ENCODE measurements at regions not wholly inside any gene's neighbourhood (a gene's known extent, or its start where the extent isn't known, plus 50 kb on each side); places are given as distances from the start of the nearest gene placed in this dataset.
"Not testable (repeated sequence)": the region's sequence is repeated elsewhere in the genome, so short reads cannot be mapped to it uniquely, and the experiment has no call there.

DNA sequence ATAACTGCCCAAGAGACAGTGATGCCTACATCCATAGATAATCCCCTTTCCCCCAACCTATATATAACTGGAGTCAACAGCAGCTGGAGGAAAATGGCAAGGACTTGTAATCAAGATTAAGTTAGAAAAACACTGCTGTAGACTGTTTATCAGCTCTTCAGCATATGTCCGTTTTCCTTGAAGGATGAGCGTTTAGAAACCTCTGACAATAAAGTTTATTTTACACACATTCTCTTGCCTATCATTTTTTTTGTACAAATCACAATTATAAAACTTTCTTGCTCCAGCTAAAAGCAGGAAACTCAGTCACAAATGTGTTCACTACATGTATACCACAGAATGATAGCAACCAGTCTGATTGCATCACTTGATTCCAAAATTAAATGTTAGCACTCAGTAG, 50.8 kb downstream of the PPIAL4G start:
- DNase-seq (ENCODE audit: low read depth in 4 of 4, low spot score in 2 of 4): not testable (repeated sequence)

DNA sequence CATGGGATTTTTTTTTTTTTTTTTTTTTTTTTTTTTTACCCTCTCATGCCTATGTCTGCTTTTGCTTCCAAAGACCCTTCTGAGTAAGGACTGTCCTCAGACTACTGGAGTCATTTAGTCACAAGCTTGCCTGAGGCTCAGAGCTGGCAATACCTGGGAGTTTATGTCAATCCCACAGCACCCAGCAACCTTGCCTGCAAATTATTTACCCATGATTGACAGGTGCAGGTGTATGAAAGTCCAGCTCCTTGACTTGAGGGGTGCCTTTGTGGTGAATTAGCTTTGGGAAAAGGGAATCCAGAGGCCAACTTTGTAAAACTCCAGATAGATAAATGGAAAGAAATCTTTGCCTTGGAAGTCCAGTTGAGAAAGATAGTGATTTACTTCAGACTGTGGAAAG, 53.2 kb downstream of the PPIAL4G start:
- DNase-seq (ENCODE audit: low read depth in 4 of 4, low spot score in 2 of 4): not testable (repeated sequence)

DNA sequence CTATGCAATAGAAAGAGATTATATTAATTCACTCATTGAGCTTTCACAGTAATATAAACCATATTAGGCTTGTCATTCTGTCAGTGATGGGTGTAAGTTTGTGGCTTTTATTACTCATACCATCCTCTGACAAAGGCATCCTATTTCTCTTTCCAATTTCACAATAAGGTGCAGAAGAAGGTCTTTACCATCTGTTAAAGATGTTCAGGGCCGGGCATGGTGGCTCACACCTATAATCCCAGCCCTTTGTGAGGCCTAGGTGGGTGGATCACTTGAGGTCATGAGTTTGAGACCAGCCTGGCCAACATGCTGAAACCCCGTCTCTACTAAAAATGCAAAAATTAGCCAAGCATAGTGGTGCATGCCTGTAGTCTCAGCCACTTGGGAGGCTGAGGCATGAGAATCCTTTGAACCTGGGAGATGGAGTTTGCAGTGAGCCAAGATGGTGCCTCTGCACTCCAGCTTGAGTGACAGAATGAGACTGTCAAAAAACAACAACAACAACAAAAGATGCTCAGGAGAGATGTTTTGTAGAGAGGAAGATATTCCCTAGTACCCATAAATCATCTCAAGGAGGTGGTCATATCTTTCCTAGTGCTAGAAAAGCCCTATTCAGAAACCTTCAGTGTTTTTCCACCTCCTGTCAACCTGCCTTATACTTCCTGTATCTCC, 56.0 kb downstream of the PPIAL4G start:
- not testable (repeated sequence) for DNase-seq (ENCODE audit: low read depth in 4 of 4, low spot score in 2 of 4)

DNA sequence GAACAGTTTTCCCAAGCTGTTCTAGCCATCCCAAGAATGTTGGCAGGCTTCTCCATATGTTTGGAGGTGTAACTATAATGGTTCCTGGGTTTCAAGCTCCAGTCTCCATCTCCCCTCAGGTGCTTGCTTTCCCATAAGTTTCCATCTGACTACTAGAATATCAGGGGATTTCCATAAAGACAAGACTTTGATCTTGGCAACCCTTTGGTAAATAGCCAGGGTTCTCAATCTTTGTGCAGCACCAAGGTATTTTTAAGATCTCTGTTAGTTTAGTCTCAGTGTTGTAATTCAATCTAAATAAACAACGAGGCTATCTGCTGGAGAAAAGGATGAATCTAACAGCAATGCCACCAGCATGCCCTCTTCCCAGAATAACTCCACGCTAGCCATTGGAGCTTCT, 56.7 kb downstream of the PPIAL4G start:
- not testable (repeated sequence) for DNase-seq (ENCODE audit: low read depth in 4 of 4, low spot score in 2 of 4)

DNA sequence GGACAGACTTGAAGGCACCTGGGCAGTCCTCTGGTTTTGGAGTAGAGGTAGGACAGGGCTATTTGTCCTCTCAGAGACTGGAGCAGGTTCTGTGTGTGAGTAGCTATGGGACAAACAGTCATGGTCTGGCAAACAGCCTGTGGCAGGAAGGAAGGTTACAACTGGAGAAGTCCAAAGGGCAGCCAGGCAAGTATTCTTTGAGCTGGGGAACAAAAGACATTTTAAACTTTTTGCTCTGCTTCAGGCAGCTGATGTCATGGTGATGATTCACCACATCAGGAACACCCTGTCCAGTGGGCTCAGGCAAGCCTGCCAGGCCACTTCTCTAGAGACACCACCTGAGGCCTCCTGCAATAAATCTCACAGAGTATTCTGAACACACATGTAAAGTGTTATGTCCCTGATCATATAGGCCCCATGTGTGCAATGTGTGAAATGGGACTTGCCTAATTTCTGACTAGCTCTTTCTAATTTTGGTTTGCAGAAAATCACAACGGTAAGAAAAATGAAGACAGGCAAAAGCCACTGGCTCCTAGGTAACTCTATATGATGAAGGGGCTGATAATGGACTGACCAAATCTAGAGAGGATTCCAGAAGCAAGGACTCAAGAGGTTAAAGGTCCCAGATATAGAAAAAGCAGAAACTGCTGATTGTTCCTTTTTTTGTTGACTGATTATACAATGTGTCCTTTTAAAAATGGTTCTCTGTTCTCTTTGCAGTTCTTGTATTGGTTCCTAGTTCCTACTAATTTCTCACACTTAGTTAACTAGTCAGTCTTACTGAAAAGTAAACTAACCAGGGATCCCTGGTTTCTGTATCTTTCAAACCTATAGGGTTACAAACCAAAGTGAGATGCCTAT, 58.7 kb downstream of the PPIAL4G start:
- not testable (repeated sequence) for DNase-seq (ENCODE audit: low read depth in 4 of 4, low spot score in 2 of 4)

DNA sequence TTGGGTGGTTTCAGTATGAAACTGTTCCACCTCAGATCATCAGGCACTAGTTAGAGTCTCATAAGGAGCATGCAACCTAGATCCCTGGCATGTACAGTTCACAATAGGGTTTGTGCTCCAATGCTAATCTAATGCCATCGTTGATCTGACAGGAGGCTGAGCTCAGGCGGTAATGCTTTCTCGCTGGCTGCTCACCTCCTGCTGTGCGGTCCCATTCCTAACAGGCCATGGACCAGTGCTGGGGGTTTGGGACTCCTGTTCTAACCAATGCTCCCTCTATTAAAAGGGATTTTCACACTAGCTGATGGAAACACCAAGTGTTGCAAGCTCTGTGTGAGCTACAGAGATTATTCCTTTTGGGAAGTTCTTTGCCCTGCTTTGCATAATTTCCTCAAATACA, 60.2 kb downstream of the PPIAL4G start:
- DNase-seq (ENCODE audit: low read depth in 4 of 4, low spot score in 2 of 4): not testable (repeated sequence)

DNA sequence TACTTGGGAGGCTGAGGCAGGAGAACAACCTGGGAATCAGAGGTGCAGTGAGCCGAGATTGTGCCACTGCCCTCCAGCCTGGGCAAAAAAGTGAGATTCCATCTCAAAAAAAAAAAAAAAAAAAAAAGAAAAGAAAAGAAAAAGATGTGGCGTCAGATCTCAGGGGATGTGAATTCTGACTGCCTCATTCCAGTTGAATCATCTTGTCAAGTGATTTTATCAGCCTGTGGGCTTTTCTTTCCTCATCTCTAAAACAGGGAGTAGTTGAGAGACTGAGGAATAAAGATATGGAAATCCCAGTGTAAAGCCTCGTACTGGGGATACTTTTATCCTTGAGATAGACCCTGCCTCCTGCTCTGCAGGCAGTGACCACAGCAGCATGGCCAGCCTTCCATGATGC, 65.9 kb downstream of the PPIAL4G start:
- not testable (repeated sequence) for DNase-seq (ENCODE audit: low read depth in 4 of 4, low spot score in 2 of 4)

DNA sequence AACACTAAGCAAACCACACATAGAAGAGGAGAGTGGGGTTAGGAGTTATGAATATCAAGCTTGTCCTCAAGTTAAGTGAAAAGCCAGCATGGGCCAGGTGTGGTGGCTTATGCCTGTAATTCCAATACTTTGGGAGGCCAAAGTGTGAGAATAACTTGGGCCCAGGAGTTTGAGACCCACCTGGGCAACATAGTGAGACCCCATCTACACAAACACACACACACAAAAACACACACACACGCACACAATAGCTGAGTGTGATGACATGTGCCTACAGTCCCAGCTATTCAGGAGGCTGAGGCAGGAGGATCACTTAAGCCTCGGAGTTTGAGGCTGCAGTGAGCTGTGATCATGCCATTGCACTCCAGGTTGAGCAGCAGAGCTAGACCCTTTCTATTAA, 69.7 kb downstream of the PPIAL4G start:
- DNase-seq (ENCODE audit: low read depth in 4 of 4, low spot score in 2 of 4): not testable (repeated sequence)

DNA sequence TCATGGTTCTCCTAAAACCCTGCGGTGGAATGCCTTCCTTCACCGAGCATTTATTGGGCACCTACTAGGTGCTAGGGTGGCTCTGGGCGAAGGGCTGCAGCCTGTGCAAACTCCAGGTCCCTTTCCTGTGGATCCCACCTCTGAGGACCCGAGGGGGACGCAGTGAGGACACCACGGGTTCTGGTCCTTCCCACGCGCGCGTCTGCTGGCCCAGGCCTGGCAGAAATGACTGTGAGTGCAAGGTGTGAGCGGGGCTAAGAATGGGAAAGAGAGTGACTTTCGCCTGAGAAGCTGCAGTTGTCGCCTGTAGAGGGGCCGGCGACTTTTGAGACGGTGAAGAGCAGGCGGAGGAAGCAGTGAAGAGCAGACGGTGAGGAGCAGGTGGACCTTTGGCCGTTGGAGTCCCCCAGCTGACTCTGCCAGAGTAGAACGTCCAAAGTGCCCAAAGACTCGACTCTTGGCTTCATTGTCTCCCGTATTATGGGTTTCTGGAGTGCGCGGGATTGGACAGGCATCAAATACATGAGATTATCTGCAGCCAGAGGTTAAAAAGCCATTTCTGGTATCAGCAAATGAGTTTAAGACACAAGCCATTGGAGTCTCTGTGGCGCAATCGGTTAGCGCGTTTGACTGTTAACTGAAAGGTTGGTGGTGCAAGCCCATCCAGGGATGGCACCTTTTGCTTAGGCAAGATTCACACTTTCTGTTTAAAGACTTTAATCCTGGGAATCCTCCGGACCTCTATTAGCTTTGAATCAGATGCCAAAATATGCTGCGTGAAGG, 78.1 kb downstream of the PPIAL4G start:
- not testable (repeated sequence) for DNase-seq (ENCODE audit: low read depth in 4 of 4, low spot score in 2 of 4)

DNA sequence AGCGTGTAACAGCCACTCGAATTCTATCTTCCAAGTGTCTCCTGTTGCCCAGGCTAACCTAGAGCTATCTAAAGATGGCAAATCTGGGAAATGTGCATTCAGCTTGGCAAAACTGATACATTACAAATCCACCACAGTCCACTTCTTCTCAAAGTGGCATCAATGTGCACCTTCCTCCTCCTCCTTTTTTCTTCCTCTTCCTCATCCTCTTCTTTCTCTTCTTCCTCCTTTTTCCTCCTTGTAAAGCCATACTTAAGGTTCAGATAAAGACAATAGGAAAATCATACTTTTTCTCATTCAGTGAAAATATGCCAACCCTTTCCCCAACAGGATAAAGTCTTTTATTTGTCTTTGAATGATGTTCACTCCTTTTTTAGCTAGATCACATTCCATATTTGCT, 79.2 kb downstream of the PPIAL4G start:
- DNase-seq (ENCODE audit: low read depth in 4 of 4, low spot score in 2 of 4): not testable (repeated sequence)

DNA sequence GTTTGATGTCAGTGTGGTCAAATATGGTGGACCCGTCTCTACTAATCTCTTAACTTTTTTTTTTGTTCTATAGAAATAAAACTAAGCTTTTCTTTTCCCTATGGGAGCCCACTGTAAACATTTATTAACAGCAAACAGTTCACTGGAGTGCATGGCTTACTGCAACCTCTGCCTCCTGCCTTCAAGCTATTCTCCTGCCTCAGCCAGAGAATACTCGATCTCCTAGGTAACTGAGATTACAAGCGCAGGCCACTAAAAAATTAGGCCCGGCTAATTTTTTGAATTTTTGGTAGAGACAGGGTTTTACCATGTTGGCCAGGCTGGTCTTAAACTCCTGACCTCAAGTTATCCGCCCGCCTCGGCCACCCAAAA, 80.0 kb downstream of the PPIAL4G start:
- DNase-seq (ENCODE audit: low read depth in 4 of 4, low spot score in 2 of 4): not testable (repeated sequence)

DNA sequence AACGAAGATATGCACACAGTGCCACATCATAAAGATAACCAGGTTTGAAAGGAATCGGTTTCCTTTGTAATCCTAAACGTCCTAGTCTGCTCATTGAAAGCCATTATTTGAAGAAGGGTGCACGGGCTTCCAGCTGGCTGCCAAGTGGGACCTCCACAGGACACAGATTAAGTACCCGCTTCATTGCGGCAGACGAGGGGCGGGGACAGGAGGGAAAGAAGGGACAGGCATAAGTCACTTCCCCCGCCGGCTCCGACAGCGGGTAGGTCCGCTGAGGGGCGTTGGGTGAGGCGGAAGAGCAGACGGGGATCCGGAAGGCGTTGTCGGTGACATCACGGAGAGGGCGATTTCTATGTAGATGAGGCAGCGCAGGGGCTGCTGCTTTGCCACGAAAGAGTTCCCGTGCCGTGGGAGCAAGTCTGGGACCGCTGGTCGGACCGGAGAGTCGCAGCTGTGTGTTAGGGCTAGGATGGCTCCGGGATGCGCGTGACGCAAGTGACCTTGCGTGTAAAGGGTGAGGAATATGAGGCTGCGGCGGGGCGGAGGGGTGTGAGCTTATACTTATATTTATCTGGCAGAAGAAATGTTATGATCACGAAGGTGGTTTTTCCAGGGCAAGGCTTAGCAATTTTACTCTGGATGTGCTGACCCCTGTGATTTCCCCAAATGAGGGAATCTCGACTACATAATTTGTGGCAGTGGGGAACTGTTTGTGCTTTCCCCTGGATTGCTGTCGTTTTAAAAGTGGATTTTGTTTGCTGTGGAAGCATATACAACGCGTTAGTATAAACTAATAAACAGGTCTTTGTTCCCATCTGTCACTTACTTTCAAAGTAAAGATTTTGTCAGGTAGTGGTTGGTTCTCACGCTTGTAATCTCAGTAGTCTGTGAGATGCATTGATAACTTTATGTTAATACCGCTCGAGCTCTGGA, 80.7 kb downstream of the PPIAL4G start:
- peak; percentile 22 to 40 (median 32) for DNase-seq (ENCODE audit: low read depth in 4 of 4, low spot score in 2 of 4)

DNA sequence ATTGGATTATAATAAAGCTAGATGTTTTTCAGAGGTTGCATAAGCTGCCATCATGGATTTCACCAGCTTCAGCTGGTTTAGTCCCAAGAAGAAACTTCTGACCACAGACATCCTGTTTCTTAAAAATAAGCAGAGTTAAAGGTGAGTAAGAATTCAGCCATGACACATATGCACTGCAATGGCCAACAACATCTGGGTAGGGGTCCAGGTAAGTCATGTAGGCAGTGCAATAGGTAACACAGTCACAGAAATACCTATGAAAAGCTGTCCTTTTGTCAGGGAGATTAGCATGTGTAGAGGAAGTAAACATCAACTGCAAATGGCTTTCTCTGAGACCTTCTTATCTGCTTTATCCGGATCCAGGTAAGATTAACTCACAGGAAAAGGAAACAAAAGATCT, 85.6 kb downstream of the PPIAL4G start:
- not testable (repeated sequence) for DNase-seq (ENCODE audit: low read depth in 4 of 4, low spot score in 2 of 4)

DNA sequence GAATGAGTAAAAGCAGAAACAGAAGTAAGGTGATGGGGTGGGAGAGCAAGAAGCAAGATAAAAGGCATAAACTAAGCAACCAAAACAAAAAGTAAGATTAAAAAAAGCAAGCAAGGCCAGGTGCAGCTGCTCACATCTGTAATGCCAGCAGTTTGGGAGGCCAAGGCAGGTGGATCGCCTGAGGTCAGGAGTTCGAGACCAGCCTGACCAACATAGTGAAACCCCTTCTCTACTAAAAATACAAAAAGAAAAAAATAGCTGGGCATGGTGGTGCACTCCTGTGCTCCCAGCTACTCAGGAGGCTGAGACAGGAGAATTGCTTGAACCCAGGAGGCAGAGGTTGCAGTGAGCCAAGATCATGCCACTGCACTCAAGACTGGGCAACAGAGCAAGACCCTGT, 90.6 kb downstream of the PPIAL4G start:
- not testable (repeated sequence) for DNase-seq (ENCODE audit: low read depth in 4 of 4, low spot score in 2 of 4)

DNA sequence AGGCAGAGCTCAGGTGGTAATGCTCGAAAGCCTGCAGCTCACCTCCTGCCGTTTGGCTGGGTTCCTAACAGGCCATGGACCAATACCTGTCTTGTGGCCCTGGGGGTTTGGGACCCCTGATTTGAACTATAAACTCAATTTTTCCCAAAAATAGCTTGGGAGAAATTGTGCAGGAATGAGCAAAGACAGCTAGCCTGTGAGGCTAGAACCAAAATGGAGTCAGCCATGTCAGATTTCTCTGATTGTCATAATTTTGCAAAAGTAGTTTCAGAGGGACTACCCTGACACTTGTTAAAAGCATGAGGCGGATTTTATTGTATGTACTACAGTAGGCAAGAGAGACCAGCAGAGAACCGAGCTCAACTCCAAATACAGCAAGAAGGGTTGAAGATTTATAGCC, 91.8 kb downstream of the PPIAL4G start:
- not testable (repeated sequence) for DNase-seq (ENCODE audit: low read depth in 4 of 4, low spot score in 2 of 4)

DNA sequence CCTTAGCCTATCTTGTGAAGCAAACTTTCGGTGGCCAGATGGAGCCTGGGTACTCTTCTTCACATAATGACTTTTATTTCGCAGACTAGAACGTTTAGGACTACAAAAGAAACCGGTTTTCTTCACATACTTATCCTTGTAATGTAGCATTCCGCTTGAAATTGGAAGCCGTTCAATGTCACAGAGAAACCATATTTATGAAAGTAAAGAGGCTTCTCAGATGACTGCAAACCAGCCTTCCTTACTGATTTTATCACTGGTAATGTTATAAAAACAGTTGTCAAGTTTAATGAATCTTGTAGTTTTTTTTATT, 94.1 kb downstream of the PPIAL4G start:
- no peak for DNase-seq (ENCODE audit: low read depth in 4 of 4, low spot score in 2 of 4)

DNA sequence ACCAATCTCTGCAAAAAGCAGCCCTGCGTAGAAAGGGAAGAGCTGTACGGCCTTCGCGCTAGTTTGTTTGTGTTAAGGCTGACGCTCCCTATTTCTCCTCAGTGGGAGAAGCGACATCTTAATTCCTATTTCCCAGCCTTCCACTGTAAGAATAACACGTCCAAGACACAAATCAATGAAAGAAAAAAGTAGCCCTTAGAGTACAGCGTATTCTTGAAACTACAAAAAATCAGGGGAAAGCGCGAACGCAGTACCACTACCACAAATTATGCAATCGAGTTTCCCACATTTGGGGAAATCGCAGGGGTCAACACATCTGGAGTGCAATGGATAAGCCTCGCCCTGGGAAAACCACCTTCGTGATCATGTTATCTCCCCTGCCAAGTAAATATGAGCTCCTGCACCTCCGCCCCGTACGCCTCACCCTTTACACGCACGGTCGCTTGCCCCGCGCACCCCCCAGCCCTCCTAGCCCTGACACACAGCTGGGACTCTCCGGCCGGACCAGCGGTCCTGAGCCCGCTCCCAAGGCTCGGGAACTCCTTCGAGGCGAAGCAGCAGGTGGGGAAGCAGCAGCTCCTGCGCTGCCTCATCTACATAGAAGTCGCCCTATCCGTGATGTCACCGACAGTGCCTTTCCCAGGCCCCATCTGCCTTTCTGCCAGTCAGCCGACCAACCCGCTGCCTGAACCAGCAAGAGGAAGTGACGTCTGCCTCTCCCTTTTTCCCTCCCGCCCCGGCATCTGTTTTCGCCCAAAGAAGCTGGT, 94.7 kb downstream of the PPIAL4G start:
- peak in 3 of 4 donors; percentile 81 to 86 (median 82) for DNase-seq (ENCODE audit: low read depth in 4 of 4, low spot score in 2 of 4)

DNA sequence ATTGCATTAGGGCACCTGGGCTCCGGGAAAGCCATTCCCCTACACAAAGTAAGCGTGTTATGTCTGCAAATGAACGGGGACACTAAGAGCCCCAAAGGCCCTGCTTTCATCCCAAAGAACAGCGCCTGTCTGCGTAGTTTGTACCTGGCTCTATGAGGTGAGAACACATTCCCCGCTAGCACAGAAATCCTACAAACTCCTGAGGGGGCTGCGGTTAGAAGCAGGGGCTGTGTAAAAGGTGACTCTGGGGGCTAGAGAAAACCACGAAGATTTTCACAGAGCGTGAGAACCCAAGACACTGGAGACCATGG, 95.2 kb downstream of the PPIAL4G start:
- DNase-seq (ENCODE audit: low read depth in 4 of 4, low spot score in 2 of 4): not testable (repeated sequence)

DNA sequence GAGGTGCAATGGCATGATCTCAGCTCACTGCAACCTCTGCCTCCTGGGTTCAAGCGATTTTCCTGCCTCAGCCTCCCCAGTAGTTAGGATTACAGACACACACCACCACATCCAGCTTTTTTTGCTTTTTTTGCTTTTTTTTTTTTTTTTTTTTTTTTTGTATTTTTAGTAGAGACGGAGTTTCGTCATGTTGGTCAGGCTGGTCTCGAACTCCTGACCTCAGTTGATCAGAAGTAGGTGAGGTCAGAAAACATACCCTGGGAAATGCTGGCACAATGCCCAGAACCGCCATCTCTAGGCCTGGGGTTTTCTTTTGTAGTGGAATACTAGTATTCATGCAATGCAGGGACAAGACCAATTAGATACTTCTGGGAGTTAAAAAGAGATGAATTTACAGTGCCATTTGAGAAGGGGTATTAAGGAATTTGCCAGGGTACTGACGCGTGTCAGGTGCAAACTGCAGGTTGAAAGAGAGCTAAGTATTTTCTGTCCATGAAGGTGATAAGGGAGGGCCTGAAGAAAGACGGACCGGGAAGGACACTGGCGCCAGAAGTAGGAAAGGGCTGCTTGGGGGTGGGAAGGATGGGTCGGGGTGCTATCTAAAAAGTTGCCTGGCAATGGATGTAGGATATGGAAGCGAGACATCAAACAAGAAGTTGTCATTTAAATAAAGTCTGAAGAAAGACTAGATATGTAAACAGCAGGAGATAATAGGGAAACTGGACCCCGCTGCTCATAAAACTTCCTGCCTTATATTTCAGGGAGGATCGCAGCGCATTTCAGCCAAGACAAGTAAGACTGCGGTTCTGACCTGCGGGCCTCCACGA, 95.8 kb downstream of the PPIAL4G start:
- DNase-seq (ENCODE audit: low read depth in 4 of 4, low spot score in 2 of 4): peak in 3 of 4 donors; percentile 37 to 44 (median 38)
